AG04450 (cell line): ENCODE measurements at regions not wholly inside any gene's neighbourhood (a gene's known extent, or its start where the extent isn't known, plus 50 kb on each side); places are given as distances from the start of the nearest gene placed in this dataset.

Experiments used
- CTCF ChIA-PET: fragments of 300-600, 350-600 bp; formaldehyde crosslinking; extraction: SDS; loops from one replicate; lab custom pipeline; 2022; ENCODE audit warnings: antibody characterized with exemption, inconsistent platforms; lab: Charles Lee
- POLR2A ChIA-PET: fragments of 350-600 bp; formaldehyde crosslinking; extraction: SDS; loops from one replicate; lab custom pipeline; 2021; ENCODE audit warnings: antibody characterized with exemption, inconsistent platforms; lab: Yijun Ruan, JAX
- DNase-seq: peaks from one replicate; pipeline ENCODE4 v3.0.0-alpha.2; 2011; ENCODE audit warnings: low read depth, low spot score
- H3K27ac ChIP-seq: one replicate; pipeline ENCODE4 v1.5.1; 2012; ENCODE audit warnings: low read depth, low read length, control low read depth
- H3K27me3 ChIP-seq: one replicate; pipeline ENCODE4 v1.6.0; 2012; ENCODE audit warnings: low read length; ENCODE audit not compliant: control insufficient read depth, insufficient read depth
- H3K4me3 ChIP-seq: 2 replicates; pipeline ENCODE4 v1.5.1; 2011; ENCODE audit warnings: mild to moderate bottlenecking, low read depth, low read length, control low read depth
- H3K9me3 ChIP-seq: 2 replicates; pipeline ENCODE4 v1.5.1; 2012; ENCODE audit warnings: low read length; ENCODE audit not compliant: control insufficient read depth, insufficient read depth
- CTCF ChIP-seq: IDR thresholded peaks from 2 replicates; pipeline ENCODE4 v1.5.1; 2011; ENCODE audit warnings: low read depth, low read length, control low read depth, inconsistent platforms

- Histone ChIP-seq H3K9me3 (peaks cover 5% of the 10 kb centered on the region; the same call in 1 of the 2 replicates), H3K27me3 (peaks cover 45% of the 10 kb centered on the region), H3K4me3 (no peak overlapping the region), H3K27ac (no peak overlapping the region)
- CTCF ChIA-PET = no interaction called here
- POLR2A ChIA-PET = no interaction called here
- no peak for TF ChIP-seq CTCF
- DNase-seq = no peak
Observed at GRCh38 chr22:27401321-27401720, 400.2 kb downstream of the MN1 start.

GRCh38 chr22:27404441-27404840, 397.1 kb downstream of the MN1 start:
- ChIA-PET POLR2A (no interaction called here), CTCF (interaction anchor here (0.7 to 3.3 kb wide), 6 partner anchors 11 to 400 kb away, joined by 3 to 28 read pairs (median 7); no protein-coding TSS in a partner anchor)
- Histone ChIP-seq H3K27me3 (peaks cover 32% of the 10 kb centered on the region), H3K9me3 (peaks cover 5% of the 10 kb centered on the region; the same call in 1 of the 2 replicates), H3K27ac (no peak overlapping the region), H3K4me3 (no peak overlapping the region)
- no peak for DNase-seq
- no peak for TF ChIP-seq CTCF

GRCh38 chr22:27405672-27406388, 395.7 kb downstream of the MN1 start:
- peaks cover 19% of the 10 kb centered on the region for H3K27me3 ChIP-seq
- no peak for DNase-seq
- POLR2A ChIA-PET = no interaction called here
- H3K9me3 ChIP-seq = peaks cover 5% of the 10 kb centered on the region; the same call in 1 of the 2 replicates
- no peak overlapping the region for H3K4me3 ChIP-seq
- CTCF ChIA-PET = interaction anchor here (0.5 to 3.3 kb wide), 12 partner anchors 10 to 474 kb away, joined by 3 to 28 read pairs (median 4); no protein-coding TSS in a partner anchor
- peak; percentile 79 for TF ChIP-seq CTCF
- no peak overlapping the region for H3K27ac ChIP-seq

GRCh38 chr22:27406389-27406861, 395.1 kb downstream of the MN1 start:
- no peak for TF ChIP-seq CTCF
- peaks cover 5% of the 10 kb centered on the region; the same call in 1 of the 2 replicates for H3K9me3 ChIP-seq
- H3K27ac ChIP-seq = no peak overlapping the region
- ChIA-PET POLR2A (no interaction called here), CTCF (interaction anchor here (0.5 to 3.3 kb wide), 8 partner anchors 9 to 474 kb away, joined by 3 to 28 read pairs (median 4); no protein-coding TSS in a partner anchor)
- DNase-seq = no peak
- H3K4me3 ChIP-seq = no peak overlapping the region
- H3K27me3 ChIP-seq = peaks cover 17% of the 10 kb centered on the region

GRCh38 chr22:27407369-27407985, 394.1 kb downstream of the MN1 start:
- CTCF ChIA-PET = no interaction called here
- H3K27me3 ChIP-seq = peaks cover 21% of the 10 kb centered on the region
- no peak overlapping the region for H3K27ac ChIP-seq
- no peak for TF ChIP-seq CTCF
- POLR2A ChIA-PET = no interaction called here
- H3K9me3 ChIP-seq = peaks cover 5% of the 10 kb centered on the region; the same call in 1 of the 2 replicates
- no peak for DNase-seq
- no peak overlapping the region for H3K4me3 ChIP-seq
